Heart right ventricle (tissue), 16 donors: ENCODE measurements at regions not wholly inside any gene's neighbourhood (a gene's known extent, or its start where the extent isn't known, plus 50 kb on each side); places are given as distances from the start of the nearest gene placed in this dataset.

ENCODE experiments used
- ATAC-seq, 8 donors: fragments of 200-7000 bp; cut with Tn5 transposase; one replicate each; pipeline ENCODE4 v1.9.1; 2020; ENCODE audit warnings: mild to moderate bottlenecking in 8 of 8, moderate library complexity in 8 of 8, moderate number of reproducible peaks in 1 of 8
- DNase-seq, 2 donors: peaks; one replicate each; pipeline ENCODE4 v3.0.0-alpha.2; 2020
- H3K27ac ChIP-seq, 10 donors: fragments of 200-600 bp; sonication (generic) in 2 of 10; one replicate each; pipeline versions ENCODE4 v1.5.0 to v1.8.0; 2020 to 2022; ENCODE audit warnings: mild to moderate bottlenecking in 3 of 10
- H3K27me3 ChIP-seq, 7 donors: fragments of 200-600 bp; one replicate each; pipeline ENCODE4 v1.8.0; 2021 to 2022; ENCODE audit warnings: mild to moderate bottlenecking in 2 of 7
- H3K36me3 ChIP-seq, 9 donors: fragments of 200-600 bp; sonication (generic) in 1 of 9; one replicate each; pipeline versions ENCODE4 v1.5.0 to v1.8.0; 2020 to 2022; ENCODE audit warnings: mild to moderate bottlenecking in 2 of 9
- H3K4me1 ChIP-seq, 9 donors: fragments of 200-600 bp; sonication (generic) in 1 of 9; one replicate each; pipeline versions ENCODE4 v1.5.0 to v1.8.0; 2020 to 2022; ENCODE audit warnings: mild to moderate bottlenecking in 4 of 9
- H3K4me3 ChIP-seq, 10 donors: fragments of 200-600 bp; sonication (generic) in 2 of 10; one replicate each; pipeline versions ENCODE4 v1.5.0 to v1.8.0; 2020 to 2022; ENCODE audit warnings: mild to moderate bottlenecking in 7 of 10, moderate library complexity in 2 of 10
- H3K9me3 ChIP-seq, 11 donors: fragments of 200-600 bp in 10 of 11; sonication (generic) in 2 of 11; one replicate each; pipeline versions ENCODE4 v1.5.0 to v1.8.0; 2013 to 2022; ENCODE audit warnings: mild to moderate bottlenecking in 2 of 11, control low read depth in 1 of 11, moderate library complexity in 1 of 11
- CTCF ChIP-seq, 9 donors: fragments of 200-600 bp; sonication (generic) in 2 of 9; IDR thresholded peaks; one replicate each; pipeline versions ENCODE4 v1.5.0 to v1.8.0; 2021 to 2022; ENCODE audit warnings: antibody characterized with exemption in 9 of 9, mild to moderate bottlenecking in 5 of 9, moderate library complexity in 1 of 9
- WGBS, 2 donors: extraction: QIAGEN DNeasy Blood & Tissue Kit; methylation state at CpG; one replicate each; pipeline ENCODE4 v1.1.7; 2013; ENCODE audit warnings: inconsistent platforms in 1 of 2; 5-methylcytosine and 5-hydroxymethylcytosine counted together
- intact Hi-C, 10 donors: fragments of 100-400 bp; cut with DNase I; formaldehyde crosslinking; loops; one replicate each; pipeline versions ENCODE4 v1.11.1 to v1.14.2; 2022
- donor health status: Arrhythmogenic right ventricular cardiomyopathy.
- donor health status: ischemic (EF 13 %, LVEDD 7.1; RV severe dilation, severe dysfunction).
- donor health status: healthy with polysubstance abuse.
- donor health status: DM: no; HTN: yes; CAD: no.
- donor health status: DM: no; HTN: no; CAD: no.
- donor health status: ischemic (EF 25% LVEDD 6.9; RV normal size, moderate dysfunction).
- donor health status: ischemic (EF 25% LVEDD 5.7; RV mildly dilated, moderate dysfunction).
- donor health status: healthy.
- donor health status: DM: yes; HTN: yes; CAD: no.
- donor health status: Ischemic cardiomyopathy.
- donor health status: ischemic (EF 35%, LVEDD 5.7; RV mildly dilated, moderate dysfunction).
- donor health status: nonischemic (EF 11% LVEDD 7.7; RV severe dilation, severe dysfunction).
- donor health status: DM: yes; HTN: yes; CAD: no.
- donor health status: PGD.
- donor health status: ischemic (EF 29% LVEDD 5.4; RV normal size, mild dysfunction).
- donor health status: nonischemic (EF 23%, LVEDD 6.1; RV moderate dilation, normal function).

- Histone ChIP-seq H3K4me3 (no peak overlapping the region), H3K9me3 (peaks cover 0 to 7% (median 0%) of the 10 kb centered on the region in 11 donors), H3K27me3 (peaks cover 0 to 3% (median 0%) of the 10 kb centered on the region in 7 donors), H3K4me1 (peaks cover 0 to 20% (median 5%) of the 10 kb centered on the region in 9 donors), H3K36me3 (no peaks in the 10 kb centered on the region), H3K27ac (no peak overlapping the region)
- DNase-seq (no peak), ATAC-seq (no peak)
- TF ChIP-seq CTCF (IDR thresholded peaks at IDR 0.05), result no peak
- intact Hi-C loops, result loop anchor here in 2 of 10 donors (5.0 to 10.0 kb wide), 2 partner anchors 116 to 119 kb away; no protein-coding TSS in a partner anchor
- 87 to 89% methylated on average over 11 of the region's 11 CpGs for WGBS, 2 donors
Measured at GRCh38 chr16:86868786-86869185, 290.4 kb downstream of the FOXL1 start.

GRCh38 chr16:86869288-86870022 lies 291.1 kb downstream of the FOXL1 start:
- Histone ChIP-seq H3K36me3 (no peaks in the 10 kb centered on the region), H3K9me3 (peaks cover 0 to 7% (median 0%) of the 10 kb centered on the region in 11 donors), H3K27ac (no peak overlapping the region), H3K4me3 (no peak overlapping the region), H3K27me3 (peaks cover 0 to 3% (median 0%) of the 10 kb centered on the region in 7 donors), H3K4me1 (peaks cover 0 to 20% (median 5%) of the 10 kb centered on the region in 9 donors)
- 89 to 96% methylated on average over 31 to 32 of the region's 32 CpGs for WGBS, 2 donors
- DNase-seq (no peak), ATAC-seq (no peak)
- TF ChIP-seq CTCF (IDR thresholded peaks at IDR 0.05), result no peak
- intact Hi-C loops, result loop anchor here in 3 of 10 donors (5.0 to 10.0 kb wide), 3 partner anchors 115 to 305 kb away; partner anchors contain the start of gene FOXC2 (in 1 of the 3)

- Histone ChIP-seq H3K27me3 (peaks cover 0 to 3% (median 0%) of the 10 kb centered on the region in 7 donors), H3K4me1 (peaks cover 0 to 16% (median 2%) of the 10 kb centered on the region in 9 donors), H3K4me3 (no peak overlapping the region), H3K36me3 (no peaks in the 10 kb centered on the region), H3K27ac (no peak overlapping the region), H3K9me3 (peaks cover 0 to 7% (median 0%) of the 10 kb centered on the region in 11 donors)
- WGBS, 2 donors, result 82 to 87% methylated on average over 9 of the region's 9 CpGs
- no peak for ATAC-seq
- DNase-seq, result no peak
- intact Hi-C loops, result loop anchor here in 1 of 10 donors (10.0 kb wide), 1 partner anchor 306 kb away; the partner anchor contains the start of gene FOXC2
- TF ChIP-seq CTCF (IDR thresholded peaks at IDR 0.05), result no peak
Measured at GRCh38 chr16:86870380-86870779, 292.0 kb downstream of the FOXL1 start.

GRCh38 chr16:86872131-86872530 lies 293.8 kb downstream of the FOXL1 start:
- DNase-seq, result no peak
- H3K27me3 ChIP-seq, result peaks cover 0 to 5% (median 0%) of the 10 kb centered on the region in 7 donors

More at GRCh38 chr16:86872131-86872530, 293.8 kb downstream of the FOXL1 start:
- intact Hi-C loops, result loop anchor here in 1 of 10 donors (10.0 kb wide), 1 partner anchor 307 kb away; the partner anchor contains the start of gene FOXC2
- no peak for ATAC-seq
- Histone ChIP-seq H3K9me3 (peaks cover 0 to 7% (median 0%) of the 10 kb centered on the region in 11 donors), H3K36me3 (no peaks in the 10 kb centered on the region), H3K27ac (no peak overlapping the region), H3K4me3 (no peak overlapping the region), H3K4me1 (peaks cover 0 to under 1% (median 0%) of the 10 kb centered on the region in 9 donors)
- WGBS, 2 donors, result 88 to 95% methylated on average over 9 of the region's 9 CpGs
- no peak for TF ChIP-seq CTCF (IDR thresholded peaks at IDR 0.05)
